Urinary bladder (tissue), 3 donors: ENCODE measurements at regions not wholly inside any gene's neighbourhood (a gene's known extent, or its start where the extent isn't known, plus 50 kb on each side); places are given as distances from the start of the nearest gene placed in this dataset.

ENCODE experiments used
- DNase-seq: peaks from one replicate; pipeline ENCODE4 v3.0.0-alpha.2; 2015; ENCODE audit errors: extremely low spot score
- H3K27ac ChIP-seq: one replicate; pipeline ENCODE4 v1.5.1; 2013; ENCODE audit warnings: low read depth, mild to moderate bottlenecking, moderate library complexity
- H3K36me3 ChIP-seq: one replicate; pipeline ENCODE4 v1.6.1; 2013; ENCODE audit warnings: mild to moderate bottlenecking, moderate library complexity; ENCODE audit not compliant: insufficient read depth
- H3K4me1 ChIP-seq: one replicate; pipeline ENCODE4 v1.6.1; 2013; ENCODE audit warnings: mild to moderate bottlenecking, moderate library complexity; ENCODE audit not compliant: insufficient read depth
- H3K4me3 ChIP-seq: one replicate; pipeline ENCODE4 v1.5.1; 2013; ENCODE audit warnings: low read depth, low read length
- WGBS: extraction: QIAGEN DNeasy Blood & Tissue Kit; methylation state at CpG from one replicate; pipeline ENCODE4 v1.1.7; 2013; 5-methylcytosine and 5-hydroxymethylcytosine counted together
- donor health status: healthy with polysubstance abuse.
- donor health status: healthy.

DNA sequence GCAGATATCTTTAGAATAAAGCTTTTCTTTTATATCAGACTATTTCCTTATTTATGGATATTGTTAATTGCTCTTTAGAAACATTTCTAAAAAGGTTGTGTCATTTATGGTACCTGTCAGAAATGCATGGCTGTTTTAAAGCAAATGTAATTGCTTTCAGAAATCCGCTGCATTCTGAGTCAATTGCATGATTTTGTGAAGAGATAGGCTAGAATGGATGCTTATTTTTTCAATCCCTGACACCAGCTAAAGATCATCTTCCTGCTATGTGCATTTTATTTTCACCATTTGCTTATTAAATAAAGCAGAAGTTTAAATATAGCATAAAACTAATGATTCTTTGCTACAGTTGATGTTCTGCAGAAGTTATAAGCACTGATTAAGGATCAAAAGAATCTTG is 170.2 kb upstream of the C9orf72 start:
- no peak for DNase-seq
- Histone ChIP-seq H3K27ac (no peak overlapping the region), H3K36me3 (no peaks in the 10 kb centered on the region), H3K4me1 (no peaks in the 10 kb centered on the region), H3K4me3 (no peak overlapping the region)
- 80% methylated on average over 1 of the region's 1 CpG for WGBS

DNA sequence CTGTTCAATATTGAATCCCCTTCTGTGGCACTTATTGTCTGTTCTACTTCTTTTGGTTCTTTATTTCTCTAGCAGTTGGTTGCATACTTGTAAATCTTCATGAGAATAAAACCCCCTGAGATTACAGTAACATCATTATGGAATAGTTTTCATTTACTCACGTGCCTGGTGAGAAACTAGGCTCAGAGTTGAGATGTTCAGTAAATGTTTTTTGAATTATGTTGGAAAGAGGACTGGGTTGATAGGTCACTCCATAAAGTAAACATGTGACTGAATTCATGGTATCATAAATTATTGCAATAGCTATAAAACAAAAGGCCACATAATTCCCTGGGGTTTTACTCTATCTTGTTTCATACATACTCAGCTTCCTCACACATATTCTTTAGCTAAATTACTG is 174.2 kb upstream of the C9orf72 start:
- no peak for DNase-seq
- Histone ChIP-seq H3K4me1 (no peaks in the 10 kb centered on the region), H3K36me3 (no peaks in the 10 kb centered on the region), H3K4me3 (no peak overlapping the region), H3K27ac (no peak overlapping the region)
- 15% methylated on average over 1 of the region's 1 CpG for WGBS

DNA sequence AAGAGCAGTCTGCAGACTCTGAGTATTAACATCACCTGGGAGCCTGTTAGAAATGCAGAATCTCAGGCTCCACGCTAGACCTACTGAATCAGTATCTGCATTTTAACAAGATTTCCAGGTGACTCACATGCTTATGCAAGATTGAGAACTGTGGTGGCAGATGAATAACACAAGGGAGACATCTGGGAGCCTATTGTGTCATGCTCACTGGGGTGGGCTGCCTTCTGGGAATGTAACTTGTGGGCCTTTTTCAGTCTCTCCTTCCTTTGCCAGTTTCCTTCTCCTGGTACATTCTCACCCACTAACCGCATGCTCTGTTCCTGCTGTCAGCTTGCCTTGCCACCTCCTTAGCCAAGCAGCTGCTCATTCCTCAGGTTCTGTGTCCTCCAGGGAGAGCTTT is 176.6 kb upstream of the C9orf72 start:
- 80% methylated on average over 2 of the region's 2 CpGs for WGBS
- no peaks in the 10 kb centered on the region for H3K36me3 ChIP-seq
- no peak overlapping the region for H3K27ac ChIP-seq
- DNase-seq, result no peak
- H3K4me3 ChIP-seq, result no peak overlapping the region
- no peaks in the 10 kb centered on the region for H3K4me1 ChIP-seq

DNA sequence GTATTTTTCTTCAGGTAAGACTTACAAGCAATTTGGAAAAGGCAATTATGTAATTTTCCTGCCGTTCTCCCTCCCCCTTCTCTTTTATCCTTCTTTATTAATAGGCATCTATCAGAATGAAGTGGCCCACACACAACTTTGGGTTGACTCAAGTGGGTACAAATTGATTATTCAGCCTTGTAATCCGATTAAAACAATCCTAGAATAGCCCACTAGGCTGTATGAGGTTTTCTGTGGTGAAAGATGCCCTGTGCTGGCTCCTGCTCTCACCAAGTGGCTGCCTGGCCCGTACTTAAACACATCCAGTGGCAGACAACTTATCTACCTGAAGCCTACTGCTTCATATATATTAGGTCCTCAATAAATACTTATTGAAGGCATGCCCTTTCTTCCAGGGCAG is 177.3 kb upstream of the C9orf72 start:
- no peak overlapping the region for H3K4me3 ChIP-seq
- no peaks in the 10 kb centered on the region for H3K4me1 ChIP-seq
- no peak for DNase-seq
- 83% methylated on average over 3 of the region's 3 CpGs for WGBS
- no peaks in the 10 kb centered on the region for H3K36me3 ChIP-seq
- no peak overlapping the region for H3K27ac ChIP-seq

DNA sequence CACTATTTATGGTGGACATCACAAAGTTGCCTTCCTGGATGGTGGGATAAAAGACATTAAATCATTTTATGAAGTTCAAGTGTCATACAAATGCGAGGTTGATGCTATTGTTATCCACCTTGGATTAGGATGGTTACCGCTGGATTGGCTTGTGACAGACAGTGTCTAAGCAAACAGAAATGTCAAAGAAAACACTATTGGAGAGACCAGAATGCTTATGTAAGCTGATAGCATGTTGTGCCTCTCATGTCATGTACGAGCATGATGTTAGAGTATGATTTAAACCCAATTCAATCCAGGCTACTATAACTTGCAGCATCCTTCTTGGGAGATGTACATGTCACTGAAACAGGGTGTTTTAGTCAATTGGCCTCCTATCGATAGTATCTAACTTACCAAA is 178.8 kb upstream of the C9orf72 start:
- Histone ChIP-seq H3K4me3 (no peak overlapping the region), H3K36me3 (no peaks in the 10 kb centered on the region), H3K4me1 (no peaks in the 10 kb centered on the region), H3K27ac (no peak overlapping the region)
- no peak for DNase-seq
- 95% methylated on average over 4 of the region's 4 CpGs for WGBS

DNA sequence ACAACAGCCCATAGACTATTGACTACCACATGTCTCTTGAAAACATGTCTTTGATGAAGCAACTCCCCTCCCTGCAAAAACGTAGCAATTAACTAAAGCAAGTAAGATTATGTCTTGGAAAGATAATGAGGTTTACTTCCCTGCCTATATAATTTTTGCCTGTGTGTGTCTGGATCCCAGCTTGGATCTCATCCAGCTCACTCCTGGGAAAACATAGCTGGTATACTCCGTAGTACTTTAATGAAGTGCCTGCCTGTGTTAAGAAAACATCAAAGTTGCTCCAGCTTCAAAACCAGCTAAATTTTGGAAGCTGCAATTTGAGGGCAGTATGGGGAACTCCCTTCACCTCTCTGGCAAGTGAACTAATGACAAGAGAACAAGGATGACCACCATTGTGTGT is 182.6 kb upstream of the C9orf72 start:
- Histone ChIP-seq H3K27ac (no peak overlapping the region), H3K36me3 (no peaks in the 10 kb centered on the region), H3K4me1 (no peaks in the 10 kb centered on the region), H3K4me3 (no peak overlapping the region)
- DNase-seq, result no peak
- WGBS, result 30% methylated on average over 2 of the region's 2 CpGs

DNA sequence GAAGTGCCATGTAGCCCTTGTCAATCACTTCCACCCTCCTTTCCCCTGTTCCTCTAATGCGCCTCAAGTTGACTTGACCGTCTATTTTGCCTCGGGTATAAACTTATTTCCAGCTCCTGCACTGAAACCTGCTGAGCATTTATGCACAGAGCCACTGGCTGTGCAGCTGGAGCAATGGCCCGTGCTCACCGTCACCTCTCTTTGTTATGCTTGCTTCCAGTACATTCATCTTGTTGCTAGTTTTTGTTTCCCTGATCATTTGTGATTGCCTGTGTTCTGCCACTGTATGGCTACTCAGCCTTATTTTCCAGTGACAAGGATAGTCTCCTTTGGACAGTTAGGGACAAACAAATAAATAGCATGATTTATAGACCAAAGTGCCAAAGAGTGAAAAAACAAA is 183.1 kb upstream of the C9orf72 start:
- Histone ChIP-seq H3K27ac (no peak overlapping the region), H3K4me1 (no peaks in the 10 kb centered on the region), H3K36me3 (no peaks in the 10 kb centered on the region), H3K4me3 (no peak overlapping the region)
- WGBS, result 95% methylated on average over 5 of the region's 5 CpGs
- DNase-seq, result no peak

DNA sequence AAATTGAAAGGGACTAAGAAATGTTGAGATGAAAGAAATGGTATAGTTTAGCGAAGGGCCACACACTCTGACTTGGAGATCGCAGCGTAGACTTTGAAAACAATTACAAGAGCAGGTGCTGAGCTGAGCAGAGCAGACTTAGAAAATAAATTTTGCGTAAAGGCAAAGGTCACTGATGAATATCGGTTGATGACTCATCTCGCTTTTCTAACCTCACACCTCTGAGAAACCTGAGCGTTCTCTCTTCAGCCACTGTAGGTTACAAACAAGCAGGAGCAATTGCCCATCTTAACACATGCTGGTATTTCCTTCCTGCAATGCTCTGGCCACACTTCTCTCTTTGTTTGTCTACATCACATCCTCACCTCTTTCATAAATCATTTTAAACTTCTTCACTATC is 190.6 kb upstream of the C9orf72 start:
- Histone ChIP-seq H3K36me3 (no peaks in the 10 kb centered on the region), H3K4me3 (no peak overlapping the region), H3K27ac (no peak overlapping the region), H3K4me1 (no peaks in the 10 kb centered on the region)
- 93% methylated on average over 7 of the region's 7 CpGs for WGBS
- no peak for DNase-seq

DNA sequence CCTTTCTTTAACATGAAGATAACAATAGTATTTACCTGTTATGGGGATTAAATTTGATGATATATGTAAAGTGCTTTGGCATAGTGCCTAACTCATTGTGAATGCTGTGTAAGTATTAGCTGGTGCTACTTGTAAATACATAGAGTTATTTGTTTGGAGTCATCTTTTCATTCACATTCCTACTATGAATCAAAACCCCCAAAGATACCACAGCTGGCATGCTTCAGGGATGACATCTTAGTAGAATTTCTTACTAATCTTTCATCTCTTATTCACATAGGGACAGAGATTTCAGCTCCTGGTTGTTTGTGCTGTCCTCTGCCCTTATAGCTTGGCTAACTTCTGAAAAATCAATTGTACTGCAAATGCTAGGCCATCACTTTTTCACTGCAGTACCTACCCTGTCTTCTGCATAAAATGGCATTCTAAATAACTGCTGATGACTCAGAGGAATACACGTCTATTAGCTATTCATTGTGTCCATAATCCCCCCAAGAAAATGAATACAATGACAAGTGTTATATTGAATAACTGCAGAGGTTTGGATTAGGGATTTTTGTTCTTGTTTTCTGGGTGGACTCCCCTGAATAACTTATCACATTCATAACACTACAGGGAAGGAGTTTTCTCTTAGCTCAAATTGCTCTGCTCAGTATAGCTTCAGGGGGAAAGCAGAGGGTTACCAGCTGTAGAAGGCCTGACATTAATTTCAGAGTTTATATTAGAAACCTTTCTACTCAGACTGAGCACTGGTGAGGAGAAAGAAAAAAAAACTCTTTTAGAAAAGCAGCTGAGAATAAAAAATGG is 192.2 kb upstream of the C9orf72 start:
- WGBS, result 61% methylated on average over 1 of the region's 1 CpG
- DNase-seq, result no peak
- Histone ChIP-seq H3K27ac (no peak overlapping the region), H3K4me1 (no peaks in the 10 kb centered on the region), H3K36me3 (no peaks in the 10 kb centered on the region), H3K4me3 (no peak overlapping the region)

DNA sequence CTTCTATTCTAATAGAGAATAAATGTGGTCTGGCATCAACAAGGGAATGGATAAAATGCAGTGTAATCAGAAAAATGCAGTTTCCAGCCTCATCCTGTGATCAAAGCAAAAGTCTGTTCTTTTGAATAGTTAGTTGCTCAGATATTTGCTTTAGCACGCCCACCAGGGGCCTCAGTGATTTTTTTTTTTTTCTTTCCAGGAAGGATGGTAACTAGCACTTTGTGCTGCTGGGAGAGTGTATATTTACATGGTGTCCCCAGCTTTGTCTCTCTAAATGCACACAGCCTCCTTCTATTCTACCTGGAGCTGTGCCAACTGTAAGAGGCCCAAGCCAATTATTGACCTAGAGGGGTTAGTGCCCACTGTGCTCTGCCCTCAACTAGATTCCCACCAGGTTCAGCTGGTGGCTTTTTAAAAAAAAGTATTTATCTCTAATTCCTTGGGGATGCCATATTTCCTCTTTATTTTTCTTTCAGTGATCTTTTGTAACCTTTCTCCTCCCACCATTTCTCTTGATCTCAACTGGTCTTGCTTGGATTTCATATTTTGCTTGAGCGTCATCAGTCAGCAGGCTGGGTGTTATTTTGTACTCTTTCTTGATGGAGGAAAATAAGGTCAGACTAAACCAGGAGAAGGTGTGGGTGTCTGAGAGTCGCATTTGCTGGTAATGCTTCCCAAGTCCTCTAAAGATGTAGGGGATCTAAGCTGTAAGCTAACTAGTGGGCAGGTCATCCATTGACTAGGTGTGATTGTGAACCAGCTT is 193.0 kb upstream of the C9orf72 start:
- Histone ChIP-seq H3K4me3 (no peak overlapping the region), H3K27ac (no peak overlapping the region), H3K36me3 (no peaks in the 10 kb centered on the region), H3K4me1 (no peaks in the 10 kb centered on the region)
- no peak for DNase-seq
- WGBS, result 77% methylated on average over 3 of the region's 3 CpGs

DNA sequence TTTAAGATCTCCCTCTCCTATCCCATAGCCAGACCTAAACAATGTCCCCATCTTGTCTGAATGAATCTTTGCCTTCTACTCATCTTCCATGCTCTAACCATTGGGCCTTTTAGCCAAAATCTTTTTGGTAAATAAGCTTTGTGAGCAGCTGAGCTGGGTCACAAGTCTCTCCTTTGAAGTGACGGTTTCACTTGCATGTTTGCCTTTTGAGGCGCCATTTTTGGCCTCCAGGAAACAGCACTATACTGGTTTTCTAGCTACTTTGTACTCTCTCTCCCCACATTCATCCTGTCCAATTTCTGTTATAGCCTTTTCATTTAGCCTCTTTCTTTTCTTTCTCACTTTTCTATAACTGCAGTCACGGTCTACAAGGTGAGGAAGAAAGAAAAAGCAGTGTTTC is 195.5 kb upstream of the C9orf72 start:
- Histone ChIP-seq H3K4me1 (no peaks in the 10 kb centered on the region), H3K36me3 (no peaks in the 10 kb centered on the region), H3K27ac (no peak overlapping the region), H3K4me3 (no peak overlapping the region)
- no peak for DNase-seq
- WGBS, result 84% methylated on average over 3 of the region's 3 CpGs

DNA sequence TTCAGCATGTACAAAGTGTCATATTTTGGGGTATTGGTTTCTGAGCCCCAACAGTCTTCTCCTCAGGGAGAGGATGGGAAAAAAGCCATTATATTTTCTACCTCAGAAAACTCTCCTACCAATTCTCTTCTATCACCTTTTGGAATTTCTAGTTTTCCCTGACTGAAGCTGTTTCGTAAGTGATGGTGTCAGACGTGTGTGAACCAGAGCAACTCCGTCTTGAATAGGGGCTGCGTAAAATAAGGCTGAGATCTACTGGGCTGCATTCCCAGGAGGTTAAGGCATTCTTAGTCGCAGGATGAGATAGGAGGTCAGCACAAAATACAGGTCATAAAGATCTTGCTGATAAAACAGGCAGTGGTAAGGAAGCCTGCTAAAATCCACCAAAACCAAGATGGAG is 197.3 kb upstream of the C9orf72 start:
- DNase-seq, result no peak
- H3K27ac ChIP-seq, result no peak overlapping the region
- no peaks in the 10 kb centered on the region for H3K4me1 ChIP-seq
- 72% methylated on average over 5 of the region's 5 CpGs for WGBS
- H3K4me3 ChIP-seq, result no peak overlapping the region
- H3K36me3 ChIP-seq, result no peaks in the 10 kb centered on the region

DNA sequence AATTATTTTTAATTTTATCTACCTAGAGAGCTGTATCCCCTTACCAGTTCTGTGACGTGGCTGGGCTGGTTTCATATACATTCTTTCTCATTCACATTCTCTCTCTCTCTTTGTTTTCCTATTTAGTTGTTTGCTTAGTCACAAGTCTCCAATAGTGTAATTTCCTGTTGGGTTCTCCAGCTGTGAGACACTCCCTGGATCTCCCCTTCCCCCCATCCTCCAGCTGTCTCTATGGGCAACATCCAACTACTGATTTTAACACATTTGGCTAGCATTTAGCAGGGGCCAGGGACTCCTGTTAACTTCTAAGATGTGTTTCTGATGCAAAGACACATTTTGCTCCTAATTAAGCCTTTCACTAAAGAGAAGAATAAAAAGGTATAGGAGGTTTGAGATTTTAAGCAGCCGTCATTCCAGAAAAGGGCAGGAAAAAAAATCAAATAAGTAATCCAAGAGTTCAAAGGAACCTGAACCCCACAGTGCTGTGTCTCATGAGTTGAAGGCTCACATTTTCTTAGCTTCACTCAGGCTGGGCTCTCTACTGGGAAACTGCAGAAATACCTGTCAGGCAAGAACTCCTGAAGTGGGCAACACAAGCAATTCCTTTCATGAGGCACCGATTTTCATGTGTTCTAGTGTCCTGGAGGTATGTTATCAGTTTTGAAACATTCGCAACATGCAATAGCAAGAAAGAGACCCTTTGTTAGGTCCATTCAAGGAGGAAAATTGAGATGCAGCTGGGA is 198.7 kb upstream of the C9orf72 start:
- H3K27ac ChIP-seq, result no peak overlapping the region
- no peak for DNase-seq
- H3K4me1 ChIP-seq, result no peaks in the 10 kb centered on the region
- H3K36me3 ChIP-seq, result no peaks in the 10 kb centered on the region
- 64% methylated on average over 4 of the region's 4 CpGs for WGBS
- no peak overlapping the region for H3K4me3 ChIP-seq
